ENCODE measurements at regions not wholly inside any gene's neighbourhood (a gene's known extent, or its start where the extent isn't known, plus 50 kb on each side); places are given as distances from the start of the nearest gene placed in this dataset.

- no peak overlapping the region for H3K4me2 ChIP-seq (ENCODE audit: low read depth, low read length, poor library complexity, severe bottlenecking)
- H3K4me1 ChIP-seq (ENCODE audit: insufficient read depth, low read length, poor library complexity, severe bottlenecking) = no peaks in the 10 kb centered on the region
- H3K9me2 ChIP-seq (replicated peaks; ENCODE audit: low read depth, low read length) = no peaks in the 10 kb centered on the region
- H3K9ac ChIP-seq (ENCODE audit: low read depth, low read length, poor library complexity, severe bottlenecking) = no peak overlapping the region
- no peak for TF ChIP-seq EZH2phosphoT487 (IDR thresholded peaks at IDR 0.05; ENCODE audit: borderline replicate concordance)
- TF ChIP-seq, protein P1, sequence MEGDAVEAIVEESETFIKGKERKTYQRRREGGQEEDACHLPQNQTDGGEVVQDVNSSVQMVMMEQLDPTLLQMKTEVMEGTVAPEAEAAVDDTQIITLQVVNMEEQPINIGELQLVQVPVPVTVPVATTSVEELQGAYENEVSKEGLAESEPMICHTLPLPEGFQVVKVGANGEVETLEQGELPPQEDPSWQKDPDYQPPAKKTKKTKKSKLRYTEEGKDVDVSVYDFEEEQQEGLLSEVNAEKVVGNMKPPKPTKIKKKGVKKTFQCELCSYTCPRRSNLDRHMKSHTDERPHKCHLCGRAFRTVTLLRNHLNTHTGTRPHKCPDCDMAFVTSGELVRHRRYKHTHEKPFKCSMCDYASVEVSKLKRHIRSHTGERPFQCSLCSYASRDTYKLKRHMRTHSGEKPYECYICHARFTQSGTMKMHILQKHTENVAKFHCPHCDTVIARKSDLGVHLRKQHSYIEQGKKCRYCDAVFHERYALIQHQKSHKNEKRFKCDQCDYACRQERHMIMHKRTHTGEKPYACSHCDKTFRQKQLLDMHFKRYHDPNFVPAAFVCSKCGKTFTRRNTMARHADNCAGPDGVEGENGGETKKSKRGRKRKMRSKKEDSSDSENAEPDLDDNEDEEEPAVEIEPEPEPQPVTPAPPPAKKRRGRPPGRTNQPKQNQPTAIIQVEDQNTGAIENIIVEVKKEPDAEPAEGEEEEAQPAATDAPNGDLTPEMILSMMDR (conservative IDR thresholded peaks at IDR 0.05; ENCODE audit: low read length) = no peak
- no peaks in the 10 kb centered on the region for H3K36me3 ChIP-seq (ENCODE audit: insufficient read depth, low read length)
- no peaks in the 10 kb centered on the region for H3K79me2 ChIP-seq (ENCODE audit: insufficient read depth, low read length)
- no peak overlapping the region for H3K4me3 ChIP-seq (ENCODE audit: low read length, poor library complexity, severe bottlenecking)
- H3K27me3 ChIP-seq (ENCODE audit: insufficient read depth, low read length, poor library complexity, severe bottlenecking) = no peaks in the 10 kb centered on the region
- H4K20me1 ChIP-seq (ENCODE audit: insufficient read depth, low read length, poor library complexity, severe bottlenecking) = no peaks in the 10 kb centered on the region
- no peaks in the 10 kb centered on the region for H3K9me3 ChIP-seq (ENCODE audit: insufficient read depth, low read depth, low read length)
- H2AFZ ChIP-seq (ENCODE audit: low read length) = no peak overlapping the region
- no peaks in the 10 kb centered on the region for H3F3A ChIP-seq (ENCODE audit: low read depth)
Observed at GRCh38 chr9:78620303-78620702, 323.4 kb downstream of the PSAT1 start.

GRCh38 chr9:78620764-78621163 lies 323.8 kb downstream of the PSAT1 start:
- Histone ChIP-seq H3K4me1 (ENCODE audit: insufficient read depth, low read length, poor library complexity, severe bottlenecking) (no peaks in the 10 kb centered on the region), H3K4me2 (ENCODE audit: low read depth, low read length, poor library complexity, severe bottlenecking) (no peak overlapping the region), H3K36me3 (ENCODE audit: insufficient read depth, low read length) (no peaks in the 10 kb centered on the region), H3K79me2 (ENCODE audit: insufficient read depth, low read length) (no peaks in the 10 kb centered on the region), H3K27me3 (ENCODE audit: insufficient read depth, low read length, poor library complexity, severe bottlenecking) (no peaks in the 10 kb centered on the region), H2AFZ (ENCODE audit: low read length) (no peak overlapping the region), H3K4me3 (ENCODE audit: low read length, poor library complexity, severe bottlenecking) (no peak overlapping the region), H3F3A (ENCODE audit: low read depth) (no peaks in the 10 kb centered on the region), H3K9ac (ENCODE audit: low read depth, low read length, poor library complexity, severe bottlenecking) (no peak overlapping the region), H3K9me2 (replicated peaks; ENCODE audit: low read depth, low read length) (no peaks in the 10 kb centered on the region), H3K9me3 (ENCODE audit: insufficient read depth, low read depth, low read length) (no peaks in the 10 kb centered on the region), H4K20me1 (ENCODE audit: insufficient read depth, low read length, poor library complexity, severe bottlenecking) (no peaks in the 10 kb centered on the region)
- TF ChIP-seq EZH2phosphoT487 (IDR thresholded peaks at IDR 0.05; ENCODE audit: borderline replicate concordance) = no peak
- TF ChIP-seq, protein P1 (conservative IDR thresholded peaks at IDR 0.05; ENCODE audit: low read length) = no peak

- TF ChIP-seq, protein P1 (conservative IDR thresholded peaks at IDR 0.05; ENCODE audit: low read length) = no peak
- no peak for TF ChIP-seq EZH2phosphoT487 (IDR thresholded peaks at IDR 0.05; ENCODE audit: borderline replicate concordance)
- no peak overlapping the region for H2AFZ ChIP-seq (ENCODE audit: low read length)
- no peaks in the 10 kb centered on the region for H3K27me3 ChIP-seq (ENCODE audit: insufficient read depth, low read length, poor library complexity, severe bottlenecking)
- no peak overlapping the region for H3K4me2 ChIP-seq (ENCODE audit: low read depth, low read length, poor library complexity, severe bottlenecking)
- H3K9me3 ChIP-seq (ENCODE audit: insufficient read depth, low read depth, low read length) = no peaks in the 10 kb centered on the region
- no peaks in the 10 kb centered on the region for H3K79me2 ChIP-seq (ENCODE audit: insufficient read depth, low read length)
- H4K20me1 ChIP-seq (ENCODE audit: insufficient read depth, low read length, poor library complexity, severe bottlenecking) = no peaks in the 10 kb centered on the region
- no peaks in the 10 kb centered on the region for H3F3A ChIP-seq (ENCODE audit: low read depth)
- no peaks in the 10 kb centered on the region for H3K36me3 ChIP-seq (ENCODE audit: insufficient read depth, low read length)
- no peak overlapping the region for H3K9ac ChIP-seq (ENCODE audit: low read depth, low read length, poor library complexity, severe bottlenecking)
- no peak overlapping the region for H3K4me3 ChIP-seq (ENCODE audit: low read length, poor library complexity, severe bottlenecking)
- no peaks in the 10 kb centered on the region for H3K9me2 ChIP-seq (replicated peaks; ENCODE audit: low read depth, low read length)
- H3K4me1 ChIP-seq (ENCODE audit: insufficient read depth, low read length, poor library complexity, severe bottlenecking) = no peaks in the 10 kb centered on the region
Observed at GRCh38 chr9:78622126-78622525, 325.2 kb downstream of the PSAT1 start.
